BE2C (cell line): ENCODE measurements at regions not wholly inside any gene's neighbourhood (a gene's known extent, or its start where the extent isn't known, plus 50 kb on each side); places are given as distances from the start of the nearest gene placed in this dataset.

Experiments used
- DNase-seq: peaks from one replicate; pipeline ENCODE4 v3.0.0-alpha.2; 2020
- H3K27me3 ChIP-seq: fragments of 250-450 bp; sonication (Bioruptor Pico); 2 replicates; pipeline ENCODE4 v1.5.1; 2020; ENCODE audit warnings: mild to moderate bottlenecking
- H3K36me3 ChIP-seq: fragments of 250-450 bp; sonication (Bioruptor Pico); 2 replicates; pipeline ENCODE4 v1.5.1; 2020; ENCODE audit warnings: mild to moderate bottlenecking
- H3K4me1 ChIP-seq: fragments of 250-450 bp; sonication (Bioruptor Pico); 2 replicates; pipeline ENCODE4 v1.5.1; 2020
- H3K4me3 ChIP-seq: 2 replicates; pipeline ENCODE4 v1.5.1; 2011; ENCODE audit warnings: low read depth, low read length
- H3K9me3 ChIP-seq: fragments of 250-450 bp; sonication (Bioruptor Pico); 2 replicates; pipeline ENCODE4 v1.5.1; 2020
- TF ChIP-seq, protein P1 (sequence below): IDR thresholded peaks from 2 replicates; pipeline ENCODE4 v1.5.1; 2012; ENCODE audit warnings: mild to moderate bottlenecking, low read depth, low read length

DNA sequence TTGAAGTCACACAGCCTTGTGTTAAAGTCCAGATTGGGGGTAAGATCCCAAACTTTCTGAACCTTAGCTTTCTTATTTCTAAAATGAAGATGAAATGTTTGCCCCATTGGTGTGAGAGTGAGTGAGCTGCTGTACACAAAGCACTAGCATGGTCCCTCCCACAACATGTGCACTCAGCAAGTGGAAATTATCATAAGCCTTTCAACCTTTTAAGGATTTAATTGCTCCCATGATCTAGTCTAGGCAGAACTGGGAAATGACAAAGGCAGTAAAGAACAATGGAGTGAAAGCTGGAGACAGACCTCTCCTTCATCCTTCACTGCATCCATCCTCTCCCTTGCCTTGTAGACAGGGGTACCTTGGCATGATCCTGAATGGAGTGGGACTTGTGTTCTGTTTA is 76.0 kb upstream of the GPR12 start:
- DNase-seq: no peak
- Histone ChIP-seq H3K9me3 (no peaks in the 10 kb centered on the region), H3K36me3 (no peaks in the 10 kb centered on the region), H3K27me3 (peaks cover 7% of the 10 kb centered on the region; the same call in 1 of the 2 replicates), H3K4me1 (no peaks in the 10 kb centered on the region), H3K4me3 (no peak overlapping the region)
- TF ChIP-seq, protein P1, sequence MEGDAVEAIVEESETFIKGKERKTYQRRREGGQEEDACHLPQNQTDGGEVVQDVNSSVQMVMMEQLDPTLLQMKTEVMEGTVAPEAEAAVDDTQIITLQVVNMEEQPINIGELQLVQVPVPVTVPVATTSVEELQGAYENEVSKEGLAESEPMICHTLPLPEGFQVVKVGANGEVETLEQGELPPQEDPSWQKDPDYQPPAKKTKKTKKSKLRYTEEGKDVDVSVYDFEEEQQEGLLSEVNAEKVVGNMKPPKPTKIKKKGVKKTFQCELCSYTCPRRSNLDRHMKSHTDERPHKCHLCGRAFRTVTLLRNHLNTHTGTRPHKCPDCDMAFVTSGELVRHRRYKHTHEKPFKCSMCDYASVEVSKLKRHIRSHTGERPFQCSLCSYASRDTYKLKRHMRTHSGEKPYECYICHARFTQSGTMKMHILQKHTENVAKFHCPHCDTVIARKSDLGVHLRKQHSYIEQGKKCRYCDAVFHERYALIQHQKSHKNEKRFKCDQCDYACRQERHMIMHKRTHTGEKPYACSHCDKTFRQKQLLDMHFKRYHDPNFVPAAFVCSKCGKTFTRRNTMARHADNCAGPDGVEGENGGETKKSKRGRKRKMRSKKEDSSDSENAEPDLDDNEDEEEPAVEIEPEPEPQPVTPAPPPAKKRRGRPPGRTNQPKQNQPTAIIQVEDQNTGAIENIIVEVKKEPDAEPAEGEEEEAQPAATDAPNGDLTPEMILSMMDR: no peak

DNA sequence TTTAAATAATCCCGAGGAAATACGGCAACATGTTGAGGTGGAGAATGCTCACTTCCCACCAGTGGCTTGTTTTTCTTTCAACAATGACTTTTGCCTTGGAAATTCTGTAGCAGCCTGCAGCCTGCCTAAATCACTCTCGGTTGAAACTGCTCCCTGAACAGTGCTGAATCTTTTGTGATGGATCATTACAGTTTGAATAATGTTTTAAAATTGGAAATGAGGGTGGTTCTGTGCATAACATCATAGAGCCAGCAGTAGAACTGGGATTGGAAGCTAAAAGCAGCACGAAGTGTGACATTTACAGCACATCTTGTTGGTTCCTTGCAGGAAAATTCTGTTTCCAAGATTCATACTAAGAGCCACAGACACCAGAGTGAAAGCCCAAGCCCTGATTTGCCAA is 74.1 kb upstream of the GPR12 start:
- Histone ChIP-seq H3K36me3 (no peaks in the 10 kb centered on the region), H3K4me3 (no peak overlapping the region), H3K9me3 (no peaks in the 10 kb centered on the region), H3K4me1 (no peaks in the 10 kb centered on the region), H3K27me3 (no peaks in the 10 kb centered on the region)
- TF ChIP-seq, protein P1: no peak
- no peak for DNase-seq

DNA sequence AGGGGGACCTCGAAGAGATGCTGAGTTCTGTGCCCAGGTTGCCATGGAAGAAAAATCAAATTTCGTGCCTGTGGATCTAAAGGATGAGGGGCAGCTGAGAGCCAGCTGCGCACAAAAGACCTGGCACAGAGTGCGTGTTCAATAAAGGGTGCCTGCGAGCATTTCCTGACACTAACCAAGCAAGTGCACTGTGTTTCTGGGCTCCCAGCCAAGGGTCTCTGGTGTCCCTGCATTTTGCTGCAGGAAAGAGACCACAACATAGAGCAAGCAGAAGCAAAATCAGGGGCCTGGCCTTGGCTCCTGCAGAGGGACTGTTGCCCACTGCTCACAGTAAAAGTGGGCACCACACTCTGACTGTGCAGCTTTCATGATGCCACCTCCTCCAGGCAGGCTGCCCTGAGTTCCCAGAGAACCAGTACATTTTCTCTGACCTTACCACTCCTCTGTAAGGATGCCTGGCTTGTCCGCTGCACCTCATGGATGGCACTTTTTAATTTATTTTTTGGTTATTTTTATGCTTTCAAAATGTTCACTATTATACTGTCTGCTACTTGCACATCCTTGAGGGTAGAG is 70.8 kb upstream of the GPR12 start:
- no peaks in the 10 kb centered on the region for H3K9me3 ChIP-seq
- peak; percentile 31 for DNase-seq
- H3K27me3 ChIP-seq: no peaks in the 10 kb centered on the region
- no peaks in the 10 kb centered on the region for H3K4me1 ChIP-seq
- no peak overlapping the region for H3K4me3 ChIP-seq
- H3K36me3 ChIP-seq: no peaks in the 10 kb centered on the region
- TF ChIP-seq, protein P1: no peak

DNA sequence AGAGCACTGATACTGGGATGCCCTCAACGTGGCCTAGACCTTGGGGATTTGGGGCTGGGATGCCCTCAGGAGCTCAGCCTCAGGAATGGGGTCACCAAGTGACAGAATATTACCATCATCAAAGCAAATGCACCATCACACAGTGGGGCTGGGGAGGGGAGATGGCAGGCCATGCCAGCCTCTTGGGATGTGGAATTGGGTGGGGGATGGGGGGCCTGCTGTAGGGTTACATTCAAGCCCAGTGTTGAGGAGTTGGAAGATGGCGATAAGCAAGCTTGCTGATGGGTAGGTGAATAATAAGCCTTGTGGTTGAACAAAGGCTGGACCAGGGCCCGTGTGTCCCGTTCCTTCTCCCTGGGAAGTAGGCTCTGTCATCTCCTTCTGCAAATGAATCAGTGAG is 69.1 kb upstream of the GPR12 start:
- H3K4me1 ChIP-seq: no peaks in the 10 kb centered on the region
- TF ChIP-seq, protein P1: no peak
- H3K36me3 ChIP-seq: no peaks in the 10 kb centered on the region
- H3K27me3 ChIP-seq: no peaks in the 10 kb centered on the region
- no peak overlapping the region for H3K4me3 ChIP-seq
- no peak for DNase-seq
- H3K9me3 ChIP-seq: no peaks in the 10 kb centered on the region

DNA sequence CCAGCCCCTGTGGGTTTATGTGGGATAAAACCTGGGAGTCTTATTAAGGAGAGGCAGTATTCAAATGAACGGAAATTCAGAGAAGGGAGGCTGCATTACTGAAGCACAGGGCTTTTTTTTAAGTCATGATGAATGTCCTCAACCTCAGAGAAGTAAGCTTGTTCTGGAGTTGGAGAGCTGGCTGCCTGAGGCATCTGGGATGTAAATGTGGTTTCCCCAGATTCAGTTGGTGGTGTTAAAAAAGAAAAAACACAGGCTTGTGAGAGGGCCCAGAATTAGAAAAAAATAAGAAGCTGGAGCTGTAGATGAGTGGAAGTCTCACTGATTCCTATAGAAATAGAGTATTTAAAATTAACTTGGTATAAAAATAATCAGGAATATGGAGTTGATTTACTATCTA is 64.0 kb upstream of the GPR12 start:
- TF ChIP-seq, protein P1: no peak
- DNase-seq: no peak
- Histone ChIP-seq H3K9me3 (no peaks in the 10 kb centered on the region), H3K36me3 (no peaks in the 10 kb centered on the region), H3K27me3 (0 out of 2 replicates have a peak, but pooled peaks cover 10% of the 10 kb centered on the region), H3K4me1 (no peaks in the 10 kb centered on the region), H3K4me3 (no peak overlapping the region)

DNA sequence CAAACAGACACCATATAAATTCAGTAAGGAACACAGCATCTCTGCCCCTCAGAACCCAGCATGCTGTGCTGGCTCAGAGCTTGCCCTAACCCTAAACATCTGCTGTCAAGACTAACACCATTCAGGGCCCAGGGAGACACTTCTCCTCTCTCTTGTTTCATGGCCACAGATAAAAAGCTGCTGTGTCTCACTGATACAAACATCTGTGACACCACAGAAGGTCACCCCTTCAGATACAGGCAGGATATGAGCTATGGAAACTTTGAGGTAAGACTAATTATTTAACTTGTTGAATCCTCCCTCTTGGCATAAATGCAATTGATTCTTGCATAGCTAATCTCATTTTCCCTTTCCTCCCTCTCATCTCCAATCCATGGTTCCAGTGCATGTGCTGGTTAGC is 61.6 kb upstream of the GPR12 start:
- H3K36me3 ChIP-seq: no peaks in the 10 kb centered on the region
- no peaks in the 10 kb centered on the region for H3K9me3 ChIP-seq
- DNase-seq: no peak
- no peaks in the 10 kb centered on the region for H3K4me1 ChIP-seq
- no peak overlapping the region for H3K4me3 ChIP-seq
- 0 out of 2 replicates have a peak, but pooled peaks cover 10% of the 10 kb centered on the region for H3K27me3 ChIP-seq
- TF ChIP-seq, protein P1: no peak
